Adrenal gland (tissue), 7 donors: ENCODE measurements at regions not wholly inside any gene's neighbourhood (a gene's known extent, or its start where the extent isn't known, plus 50 kb on each side); places are given as distances from the start of the nearest gene placed in this dataset.

ENCODE experiments used
- DNase-seq, 7 donors: peaks; one replicate each; pipeline ENCODE4 v3.0.0-alpha.2; 2019 to 2020
- H3K27ac ChIP-seq, 5 donors: fragments of 200-600 bp; sonication (generic) in 4 of 5; 1 replicate in 3 of 5; 2 replicates in 2 of 5; pipeline versions ENCODE4 v1.5.1 to v1.8.0; 2016 to 2020; ENCODE audit warnings: mild to moderate bottlenecking in 1 of 5
- H3K27me3 ChIP-seq: fragments of 200-600 bp; 2 replicates; pipeline ENCODE4 v1.8.0; 2021
- H3K36me3 ChIP-seq, 2 donors: fragments of 200-600 bp; replicated peaks in 1 of 2; 1 replicate in 1 of 2; 2 replicates in 1 of 2; pipeline versions ENCODE4 v1.5.1 to v1.8.0; 2018 to 2022
- H3K4me1 ChIP-seq, 2 donors: fragments of 200-600 bp; replicated peaks in 1 of 2; 1 replicate in 1 of 2; 2 replicates in 1 of 2; pipeline versions ENCODE4 v1.5.1 to v1.8.0; 2018 to 2021
- H3K4me3 ChIP-seq, 4 donors: fragments of 200-600 bp; sonication (generic) in 3 of 4; one replicate each; pipeline ENCODE4 v1.5.1; 2016 to 2018
- H3K9me3 ChIP-seq, 3 donors: fragments of 200-600 bp; sonication (generic) in 1 of 3; replicated peaks in 1 of 3; 1 replicate in 2 of 3; 2 replicates in 1 of 3; pipeline versions ENCODE4 v1.5.1 to v1.8.0; 2016 to 2021
- CTCF ChIP-seq, 6 experiments: fragments of 450-650 bp in 4 of 6; fragments of 200-600 bp in 2 of 6; sonication (generic) in 1 of 6; IDR thresholded peaks; 1 replicate in 5 of 6; 2 replicates in 1 of 6; pipeline versions ENCODE4 v1.5.1 to v1.8.0; 2016 to 2021; ENCODE audit warnings: antibody characterized with exemption in 6 of 6, mild to moderate bottlenecking in 2 of 6, moderate library complexity in 1 of 6
- POLR2A ChIP-seq, 2 donors: fragments of 450-650 bp; IDR thresholded peaks; one replicate each; pipeline ENCODE4 v1.6.1; 2017; ENCODE audit warnings: antibody characterized with exemption in 2 of 2, mild to moderate bottlenecking in 2 of 2, moderate library complexity in 1 of 2
- intact Hi-C, 2 donors: fragments of 100-400 bp; cut with DNase I; formaldehyde crosslinking; loops; one replicate each; pipeline versions ENCODE4 v1.14.1 to v1.15.0; 2022 to 2023
- donor health status: DM: yes; HTN: yes; CAD: no.
- donor health status: DM: no; HTN: no; CAD: no.
- donor health status: DM: no; HTN: no; CAD: no.

DNA sequence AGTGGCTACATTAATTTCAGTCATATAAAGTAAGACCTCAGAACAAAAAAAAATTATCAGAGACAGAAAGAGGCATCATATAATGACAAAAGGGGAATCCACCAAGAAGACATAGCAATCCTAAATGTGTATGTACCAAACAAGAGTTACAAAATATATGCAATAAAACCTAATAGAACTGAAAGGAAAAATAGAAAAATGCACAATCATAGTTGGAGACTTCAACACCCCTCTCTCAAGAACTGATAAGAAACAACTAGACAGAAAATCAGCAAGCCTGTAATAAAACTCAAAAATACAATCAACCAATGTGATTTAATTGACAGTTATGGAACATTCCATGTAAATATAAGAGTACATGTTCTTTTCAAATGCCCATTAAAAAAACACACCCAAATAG is 61.3 kb upstream of the C16orf82 start:
- no peak overlapping the region for H3K4me3 ChIP-seq
- H3K27me3 ChIP-seq = peaks cover 9% of the 10 kb centered on the region
- no peaks in the 10 kb centered on the region for H3K4me1 ChIP-seq
- no peak for TF ChIP-seq POLR2A (IDR thresholded peaks at IDR 0.05)
- TF ChIP-seq CTCF (IDR thresholded peaks at IDR 0.05) = no peak
- H3K36me3 ChIP-seq = no peaks in the 10 kb centered on the region
- no peak for DNase-seq
- intact Hi-C loops = no loop called here
- H3K9me3 ChIP-seq = no peaks in the 10 kb centered on the region
- H3K27ac ChIP-seq = no peak overlapping the region
